HEK293 (cell line): ENCODE measurements at regions not wholly inside any gene's neighbourhood (a gene's known extent, or its start where the extent isn't known, plus 50 kb on each side); places are given as distances from the start of the nearest gene placed in this dataset.

Experiments used
- CTCF ChIA-PET: fragments of 350-600 bp; formaldehyde crosslinking; extraction: SDS; loops from one replicate; lab custom pipeline; 2021; ENCODE audit warnings: antibody characterized with exemption; lab: Yijun Ruan, JAX
- POLR2A ChIA-PET: fragments of 300-600 bp; formaldehyde crosslinking; extraction: SDS; loops from one replicate; lab custom pipeline; 2020; ENCODE audit warnings: antibody characterized with exemption, inconsistent platforms; lab: Yijun Ruan, JAX
- H3K27ac ChIP-seq: fragments of 200-500 bp; sonication (Bioruptor generic); 2 replicates; pipeline ENCODE4 v1.5.1; 2014; ENCODE audit warnings: low read depth, low read length, control low read depth, inconsistent platforms; ENCODE audit errors: extremely low read depth
- H3K36me3 ChIP-seq, 2 experiments: fragments of 200-500 bp in 1 of 2; sonication (Bioruptor generic) in 1 of 2; 1 replicate in 1 of 2; 2 replicates in 1 of 2; pipeline ENCODE4 v1.5.1; 2014 to 2017; ENCODE audit warnings: inconsistent platforms in 2 of 2, low read length in 2 of 2; ENCODE audit not compliant: control insufficient read depth in 2 of 2, insufficient read depth in 1 of 2
- H3K4me1 ChIP-seq: fragments of 200-500 bp; sonication (Bioruptor generic); 2 replicates; pipeline ENCODE4 v1.5.1; 2014; ENCODE audit warnings: mild to moderate bottlenecking, low read length, inconsistent platforms; ENCODE audit not compliant: control insufficient read depth, insufficient read depth
- H3K4me3 ChIP-seq: 2 replicates; pipeline ENCODE4 v1.5.1; 2011; ENCODE audit warnings: low read depth, mild to moderate bottlenecking, control low read depth, low read length, moderate library complexity
- H3K9me3 ChIP-seq: fragments of 200-500 bp; sonication (Bioruptor generic); 2 replicates; pipeline ENCODE4 v1.5.1; 2014; ENCODE audit warnings: low read depth, low read length, inconsistent platforms; ENCODE audit not compliant: control insufficient read depth, insufficient read depth
- GLI4 ChIP-seq: fragments of 450-650 bp; formaldehyde crosslinking; IDR thresholded peaks from 2 replicates; pipeline ENCODE4 v1.5.1; 2016; ENCODE audit warnings: missing biosample characterization, missing genetic modification characterization
- KLF7 ChIP-seq: fragments of 450-650 bp; formaldehyde crosslinking; IDR thresholded peaks from 2 replicates; pipeline ENCODE4 v1.5.1; 2016; ENCODE audit warnings: missing biosample characterization, missing genetic modification characterization, borderline replicate concordance
- KLF9 ChIP-seq: fragments of 450-650 bp; formaldehyde crosslinking; IDR thresholded peaks from 2 replicates; pipeline ENCODE4 v1.5.1; 2016; ENCODE audit warnings: missing biosample characterization, missing genetic modification characterization, low read depth
- MYNN ChIP-seq: fragments of 450-650 bp; formaldehyde crosslinking; IDR thresholded peaks from 2 replicates; pipeline ENCODE4 v1.5.1; 2016; ENCODE audit warnings: missing biosample characterization, missing genetic modification characterization, borderline replicate concordance
- MZF1 ChIP-seq: fragments of 450-650 bp; formaldehyde crosslinking; IDR thresholded peaks from 2 replicates; pipeline ENCODE4 v1.5.1; 2017; ENCODE audit warnings: missing biosample characterization, missing genetic modification characterization, borderline replicate concordance
- ZNF133 ChIP-seq: fragments of 450-650 bp; formaldehyde crosslinking; IDR thresholded peaks from 2 replicates; pipeline ENCODE4 v1.5.1; 2016; ENCODE audit warnings: missing biosample characterization, missing genetic modification characterization
- ZNF248 ChIP-seq: fragments of 450-650 bp; formaldehyde crosslinking; IDR thresholded peaks from 2 replicates; pipeline ENCODE4 v1.5.1; 2017; ENCODE audit warnings: missing biosample characterization, missing genetic modification characterization
- ZNF354C ChIP-seq: fragments of 450-650 bp; formaldehyde crosslinking; IDR thresholded peaks from 2 replicates; pipeline ENCODE4 v1.5.1; 2016; ENCODE audit warnings: missing biosample characterization, missing genetic modification characterization, low read depth, borderline replicate concordance
- ZNF558 ChIP-seq: fragments of 450-650 bp; formaldehyde crosslinking; IDR thresholded peaks from 2 replicates; pipeline ENCODE4 v1.5.1; 2016; ENCODE audit warnings: missing biosample characterization, missing genetic modification characterization
- ZNF561 ChIP-seq: fragments of 450-650 bp; IDR thresholded peaks from 2 replicates; pipeline ENCODE4 v1.5.1; 2018; ENCODE audit warnings: missing biosample characterization, missing genetic modification characterization, borderline replicate concordance
- ZNF624 ChIP-seq: fragments of 450-650 bp; formaldehyde crosslinking; IDR thresholded peaks from 2 replicates; pipeline ENCODE4 v1.5.1; 2017; ENCODE audit warnings: missing biosample characterization, missing genetic modification characterization
- ZNF664 ChIP-seq: fragments of 450-650 bp; formaldehyde crosslinking; IDR thresholded peaks from 2 replicates; pipeline ENCODE4 v1.5.1; 2016; ENCODE audit warnings: missing biosample characterization, missing genetic modification characterization
- ZSCAN16 ChIP-seq: fragments of 450-650 bp; formaldehyde crosslinking; IDR thresholded peaks from 2 replicates; pipeline ENCODE4 v1.5.1; 2016; ENCODE audit warnings: missing biosample characterization, missing genetic modification characterization
- TF ChIP-seq, protein P1 (sequence below): fragments of 450-650 bp; formaldehyde crosslinking; IDR thresholded peaks from 2 replicates; pipeline ENCODE4 v1.5.1; 2017; ENCODE audit warnings: missing biosample characterization, missing genetic modification characterization
- TF ChIP-seq, protein P2 (sequence below): fragments of 450-650 bp; formaldehyde crosslinking; IDR thresholded peaks from 2 replicates; pipeline ENCODE4 v1.5.1; 2016; ENCODE audit warnings: missing biosample characterization, missing genetic modification characterization, low read depth
- TF ChIP-seq, protein P3 (sequence below): fragments of 450-650 bp; formaldehyde crosslinking; conservative IDR thresholded peaks from 2 replicates; pipeline ENCODE4 v1.5.1; 2016; ENCODE audit warnings: low read depth, missing biosample characterization, missing genetic modification characterization
- TF ChIP-seq, protein P4 (sequence below): fragments of 450-650 bp; formaldehyde crosslinking; IDR thresholded peaks from 2 replicates; pipeline ENCODE4 v1.5.1; 2017; ENCODE audit warnings: missing biosample characterization, missing genetic modification characterization

DNA sequence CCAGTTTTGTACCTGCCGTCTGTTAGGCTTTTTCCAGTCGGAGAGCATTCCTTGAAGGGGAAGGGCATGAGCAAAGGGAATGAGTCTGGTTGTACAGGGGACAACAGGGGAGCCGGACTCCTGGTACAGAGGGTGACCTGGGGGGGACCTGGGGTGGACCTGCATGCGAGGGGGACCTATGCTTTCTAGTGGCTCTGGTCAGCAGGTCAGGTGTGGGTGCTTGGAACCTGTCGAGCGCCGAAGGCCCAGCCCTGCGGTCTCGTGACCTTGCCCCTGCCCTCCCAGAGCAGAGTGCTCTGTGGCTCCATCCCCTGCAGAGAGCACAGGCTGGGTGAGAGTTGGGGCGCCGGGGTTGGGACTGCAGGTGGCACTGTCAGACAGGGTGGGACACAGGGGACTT is 96.7 kb upstream of the ASAP2 start:
- ChIA-PET POLR2A (no interaction called here), CTCF (interaction anchor here (1.2 kb wide), 1 partner anchor 52 kb away, joined by 3 read pairs; no protein-coding TSS in a partner anchor)
- H3K4me1 ChIP-seq, result no peaks in the 10 kb centered on the region
- no peak overlapping the region for H3K4me3 ChIP-seq
- no peaks in the 10 kb centered on the region for H3K36me3 ChIP-seq
- TF ChIP-seq KLF7 (tag by site-specific recombination) (no peak), ZNF561 (tag by site-specific recombination) (no peak), ZNF624 (no peak), KLF9 (tag by site-specific recombination) (no peak), ZNF354C (tag by site-specific recombination) (no peak), ZNF664 (tag by site-specific recombination) (no peak), ZNF248 (no peak), ZNF133 (tag by site-specific recombination) (no peak), ZNF558 (tag by site-specific recombination) (no peak), GLI4 (tag by site-specific recombination) (no peak), MYNN (no peak), MZF1 (tag by site-specific recombination) (no peak), ZSCAN16 (tag by site-specific recombination) (no peak)
- TF ChIP-seq, protein P1, sequence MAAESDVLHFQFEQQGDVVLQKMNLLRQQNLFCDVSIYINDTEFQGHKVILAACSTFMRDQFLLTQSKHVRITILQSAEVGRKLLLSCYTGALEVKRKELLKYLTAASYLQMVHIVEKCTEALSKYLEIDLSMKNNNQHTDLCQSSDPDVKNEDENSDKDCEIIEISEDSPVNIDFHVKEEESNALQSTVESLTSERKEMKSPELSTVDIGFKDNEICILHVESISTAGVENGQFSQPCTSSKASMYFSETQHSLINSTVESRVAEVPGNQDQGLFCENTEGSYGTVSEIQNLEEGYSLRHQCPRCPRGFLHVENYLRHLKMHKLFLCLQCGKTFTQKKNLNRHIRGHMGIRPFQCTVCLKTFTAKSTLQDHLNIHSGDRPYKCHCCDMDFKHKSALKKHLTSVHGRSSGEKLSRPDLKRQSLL (tag by site-specific recombination), result no peak
- TF ChIP-seq, protein P2, sequence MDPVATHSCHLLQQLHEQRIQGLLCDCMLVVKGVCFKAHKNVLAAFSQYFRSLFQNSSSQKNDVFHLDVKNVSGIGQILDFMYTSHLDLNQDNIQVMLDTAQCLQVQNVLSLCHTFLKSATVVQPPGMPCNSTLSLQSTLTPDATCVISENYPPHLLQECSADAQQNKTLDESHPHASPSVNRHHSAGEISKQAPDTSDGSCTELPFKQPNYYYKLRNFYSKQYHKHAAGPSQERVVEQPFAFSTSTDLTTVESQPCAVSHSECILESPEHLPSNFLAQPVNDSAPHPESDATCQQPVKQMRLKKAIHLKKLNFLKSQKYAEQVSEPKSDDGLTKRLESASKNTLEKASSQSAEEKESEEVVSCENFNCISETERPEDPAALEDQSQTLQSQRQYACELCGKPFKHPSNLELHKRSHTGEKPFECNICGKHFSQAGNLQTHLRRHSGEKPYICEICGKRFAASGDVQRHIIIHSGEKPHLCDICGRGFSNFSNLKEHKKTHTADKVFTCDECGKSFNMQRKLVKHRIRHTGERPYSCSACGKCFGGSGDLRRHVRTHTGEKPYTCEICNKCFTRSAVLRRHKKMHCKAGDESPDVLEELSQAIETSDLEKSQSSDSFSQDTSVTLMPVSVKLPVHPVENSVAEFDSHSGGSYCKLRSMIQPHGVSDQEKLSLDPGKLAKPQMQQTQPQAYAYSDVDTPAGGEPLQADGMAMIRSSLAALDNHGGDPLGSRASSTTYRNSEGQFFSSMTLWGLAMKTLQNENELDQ (tag by site-specific recombination), result no peak
- TF ChIP-seq, protein P3, sequence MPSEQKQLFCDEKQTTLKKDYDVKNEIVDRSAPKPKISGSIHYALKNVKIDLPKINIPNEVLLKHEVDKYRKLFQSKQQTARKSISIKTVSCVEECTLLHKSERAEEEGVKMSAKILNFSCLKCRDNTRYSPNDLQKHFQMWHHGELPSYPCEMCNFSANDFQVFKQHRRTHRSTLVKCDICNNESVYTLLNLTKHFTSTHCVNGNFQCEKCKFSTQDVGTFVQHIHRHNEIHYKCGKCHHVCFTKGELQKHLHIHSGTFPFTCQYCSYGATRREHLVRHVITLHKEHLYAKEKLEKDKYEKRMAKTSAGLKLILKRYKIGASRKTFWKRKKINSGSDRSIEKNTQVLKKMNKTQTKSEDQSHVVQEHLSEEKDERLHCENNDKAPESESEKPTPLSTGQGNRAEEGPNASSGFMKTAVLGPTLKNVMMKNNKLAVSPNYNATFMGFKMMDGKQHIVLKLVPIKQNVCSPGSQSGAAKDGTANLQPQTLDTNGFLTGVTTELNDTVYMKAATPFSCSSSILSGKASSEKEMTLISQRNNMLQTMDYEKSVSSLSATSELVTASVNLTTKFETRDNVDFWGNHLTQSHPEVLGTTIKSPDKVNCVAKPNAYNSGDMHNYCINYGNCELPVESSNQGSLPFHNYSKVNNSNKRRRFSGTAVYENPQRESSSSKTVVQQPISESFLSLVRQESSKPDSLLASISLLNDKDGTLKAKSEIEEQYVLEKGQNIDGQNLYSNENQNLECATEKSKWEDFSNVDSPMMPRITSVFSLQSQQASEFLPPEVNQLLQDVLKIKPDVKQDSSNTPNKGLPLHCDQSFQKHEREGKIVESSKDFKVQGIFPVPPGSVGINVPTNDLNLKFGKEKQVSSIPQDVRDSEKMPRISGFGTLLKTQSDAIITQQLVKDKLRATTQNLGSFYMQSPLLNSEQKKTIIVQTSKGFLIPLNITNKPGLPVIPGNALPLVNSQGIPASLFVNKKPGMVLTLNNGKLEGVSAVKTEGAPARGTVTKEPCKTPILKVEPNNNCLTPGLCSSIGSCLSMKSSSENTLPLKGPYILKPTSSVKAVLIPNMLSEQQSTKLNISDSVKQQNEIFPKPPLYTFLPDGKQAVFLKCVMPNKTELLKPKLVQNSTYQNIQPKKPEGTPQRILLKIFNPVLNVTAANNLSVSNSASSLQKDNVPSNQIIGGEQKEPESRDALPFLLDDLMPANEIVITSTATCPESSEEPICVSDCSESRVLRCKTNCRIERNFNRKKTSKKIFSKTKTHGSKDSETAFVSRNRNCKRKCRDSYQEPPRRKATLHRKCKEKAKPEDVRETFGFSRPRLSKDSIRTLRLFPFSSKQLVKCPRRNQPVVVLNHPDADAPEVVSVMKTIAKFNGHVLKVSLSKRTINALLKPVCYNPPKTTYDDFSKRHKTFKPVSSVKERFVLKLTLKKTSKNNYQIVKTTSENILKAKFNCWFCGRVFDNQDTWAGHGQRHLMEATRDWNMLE, result no peak
- TF ChIP-seq, protein P4, sequence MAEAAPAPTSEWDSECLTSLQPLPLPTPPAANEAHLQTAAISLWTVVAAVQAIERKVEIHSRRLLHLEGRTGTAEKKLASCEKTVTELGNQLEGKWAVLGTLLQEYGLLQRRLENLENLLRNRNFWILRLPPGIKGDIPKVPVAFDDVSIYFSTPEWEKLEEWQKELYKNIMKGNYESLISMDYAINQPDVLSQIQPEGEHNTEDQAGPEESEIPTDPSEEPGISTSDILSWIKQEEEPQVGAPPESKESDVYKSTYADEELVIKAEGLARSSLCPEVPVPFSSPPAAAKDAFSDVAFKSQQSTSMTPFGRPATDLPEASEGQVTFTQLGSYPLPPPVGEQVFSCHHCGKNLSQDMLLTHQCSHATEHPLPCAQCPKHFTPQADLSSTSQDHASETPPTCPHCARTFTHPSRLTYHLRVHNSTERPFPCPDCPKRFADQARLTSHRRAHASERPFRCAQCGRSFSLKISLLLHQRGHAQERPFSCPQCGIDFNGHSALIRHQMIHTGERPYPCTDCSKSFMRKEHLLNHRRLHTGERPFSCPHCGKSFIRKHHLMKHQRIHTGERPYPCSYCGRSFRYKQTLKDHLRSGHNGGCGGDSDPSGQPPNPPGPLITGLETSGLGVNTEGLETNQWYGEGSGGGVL, result no peak
- H3K9me3 ChIP-seq, result no peaks in the 10 kb centered on the region
- H3K27ac ChIP-seq, result no peak overlapping the region
